Suppressor macrophage treated with lipopolysaccharide for 1 hour (primary cell): ENCODE measurements at regions not wholly inside any gene's neighbourhood (a gene's known extent, or its start where the extent isn't known, plus 50 kb on each side); places are given as distances from the start of the nearest gene placed in this dataset.

Source experiments
- DNase-seq, 3 donors: peaks; one replicate each; pipeline ENCODE4 v3.0.0-alpha.2; 2020 to 2022

DNA sequence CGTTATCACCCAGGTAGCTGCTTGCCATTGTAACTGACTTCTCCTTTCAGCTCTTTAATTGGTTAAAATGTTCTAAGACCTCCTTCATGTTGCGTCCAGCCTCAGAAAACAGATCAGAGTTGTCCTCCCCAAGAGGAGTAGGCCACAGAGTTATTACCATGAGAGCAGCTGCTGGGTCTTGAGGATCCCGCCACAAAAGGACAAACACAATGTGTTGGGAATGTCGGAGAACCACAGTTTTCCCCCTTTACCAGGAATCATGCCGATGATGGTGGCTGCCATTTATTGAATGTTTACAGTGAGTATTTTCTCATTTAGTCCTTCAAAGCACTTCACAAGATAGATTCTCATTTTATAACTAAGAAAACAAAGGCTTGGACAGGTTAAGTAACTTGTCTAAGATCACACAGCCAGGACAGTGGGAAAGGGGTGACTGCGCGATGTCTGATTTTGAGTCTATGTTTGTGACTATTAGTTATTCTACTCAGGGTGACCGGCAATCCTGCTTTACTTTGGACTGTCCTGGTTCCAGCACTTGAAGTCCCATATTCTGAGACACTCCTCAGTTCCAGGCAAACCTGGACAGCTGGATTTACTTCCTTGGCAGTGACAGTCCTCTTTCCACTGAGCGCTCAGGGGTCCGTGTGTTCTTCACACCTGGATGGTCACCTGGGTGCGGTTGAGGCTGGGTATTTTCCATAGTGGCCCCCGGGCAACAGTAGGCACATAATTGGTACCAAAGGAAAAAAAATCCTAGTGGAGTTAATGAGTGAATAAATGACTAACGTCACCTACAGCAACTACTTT, 93.6 kb downstream of the LIPG start:
- no peak for DNase-seq

DNA sequence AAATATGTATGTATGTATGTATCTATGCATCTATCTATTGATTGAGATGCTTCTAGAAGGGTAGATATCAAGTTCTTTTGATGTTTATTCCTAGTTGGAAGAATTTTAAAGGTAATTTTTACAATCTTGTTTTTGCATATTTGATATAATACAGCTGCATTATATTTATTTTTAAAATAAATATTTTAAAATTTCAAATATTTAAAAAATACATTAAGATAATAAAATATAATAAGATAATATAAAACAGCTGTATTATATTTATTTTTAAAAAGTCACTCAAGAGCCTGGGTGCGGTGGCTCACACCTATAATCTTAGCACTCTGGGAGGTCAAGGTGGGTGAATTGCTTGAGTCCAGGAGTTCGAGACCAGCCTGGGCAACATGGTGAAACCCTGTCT, 92.5 kb downstream of the LIPG start:
- DNase-seq, result no peak

DNA sequence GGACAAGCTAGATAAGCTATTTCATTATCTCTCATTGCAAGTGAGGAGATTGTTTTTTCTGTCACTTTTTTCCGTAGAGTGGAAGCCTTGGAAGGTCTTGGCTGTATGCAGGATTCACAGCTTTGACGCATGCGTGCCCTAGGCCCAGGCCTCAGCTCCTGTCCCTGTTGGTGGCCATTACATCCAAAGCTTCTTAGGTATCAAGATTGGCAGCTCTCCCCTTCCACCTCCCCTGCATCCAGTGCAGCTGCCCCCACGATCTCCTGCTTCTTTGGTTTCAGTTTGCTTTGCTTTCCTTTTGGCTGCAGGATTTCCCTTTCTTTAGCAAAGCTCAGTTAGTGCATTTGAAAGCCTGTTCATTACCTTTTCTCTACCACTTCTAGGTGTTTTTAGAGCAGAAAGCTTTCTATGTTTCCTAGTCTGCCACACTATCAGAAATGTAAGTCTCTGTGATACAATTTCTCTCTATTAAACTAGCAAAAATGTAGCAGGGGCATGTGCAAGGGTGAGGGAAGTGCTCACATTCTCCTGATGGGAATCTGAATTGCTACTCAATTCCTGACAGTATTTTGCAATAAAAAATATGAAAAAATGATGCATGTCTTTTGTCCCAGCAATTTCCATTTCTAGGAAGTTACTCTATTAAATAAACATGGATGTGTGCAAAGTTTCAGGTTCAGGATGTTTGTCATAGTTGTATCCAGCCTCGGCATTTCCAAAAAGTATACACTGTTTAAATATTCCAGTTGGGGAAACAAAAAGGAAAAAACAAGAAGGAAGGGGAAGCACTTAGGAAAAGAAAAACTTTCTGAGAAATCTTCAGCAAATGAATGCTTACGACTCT, 91.2 kb downstream of the LIPG start:
- DNase-seq, result no peak

DNA sequence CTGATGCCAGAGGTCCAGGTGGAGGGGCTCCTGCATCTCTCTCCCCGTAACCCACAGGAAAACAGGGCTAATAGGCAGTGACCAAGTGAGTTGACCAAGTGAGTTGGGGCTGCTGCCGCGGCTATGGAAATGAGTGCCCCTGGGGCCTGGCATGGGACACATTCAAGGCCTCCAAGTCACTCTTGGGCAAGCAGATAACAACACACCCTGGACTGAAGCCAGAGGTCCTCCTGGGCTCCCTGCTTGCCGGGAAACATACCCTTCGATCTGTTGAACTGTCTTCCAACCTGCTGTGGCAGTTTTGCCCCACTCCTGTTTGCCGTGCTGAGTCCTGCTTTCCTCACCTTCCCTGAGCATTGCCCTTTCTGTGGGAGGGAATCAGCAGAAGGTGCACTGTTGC, 89.2 kb downstream of the LIPG start:
- DNase-seq, result no peak

DNA sequence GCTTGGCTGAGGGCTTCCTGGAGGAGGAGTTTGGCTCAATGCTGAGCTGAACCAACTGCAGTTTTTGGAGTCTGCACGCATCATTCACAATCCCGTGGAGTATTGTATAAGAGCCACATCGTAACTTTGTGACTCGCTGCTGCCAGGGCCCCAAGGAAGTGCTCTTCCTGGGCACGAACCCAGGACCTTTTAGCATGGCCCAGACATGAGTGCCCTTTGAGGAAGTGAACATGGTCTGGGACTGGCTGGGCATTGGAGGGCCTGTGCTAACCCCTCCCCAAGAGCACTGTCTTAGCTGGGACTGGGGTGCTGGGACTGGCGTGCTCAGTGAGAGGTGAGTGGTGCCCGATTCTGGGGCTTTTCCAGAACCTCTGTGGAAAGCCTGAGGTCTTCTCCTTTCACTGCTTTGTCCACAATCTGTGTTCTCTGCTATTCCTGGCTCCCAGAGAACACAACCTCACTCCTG, 88.6 kb downstream of the LIPG start:
- DNase-seq, result no peak

DNA sequence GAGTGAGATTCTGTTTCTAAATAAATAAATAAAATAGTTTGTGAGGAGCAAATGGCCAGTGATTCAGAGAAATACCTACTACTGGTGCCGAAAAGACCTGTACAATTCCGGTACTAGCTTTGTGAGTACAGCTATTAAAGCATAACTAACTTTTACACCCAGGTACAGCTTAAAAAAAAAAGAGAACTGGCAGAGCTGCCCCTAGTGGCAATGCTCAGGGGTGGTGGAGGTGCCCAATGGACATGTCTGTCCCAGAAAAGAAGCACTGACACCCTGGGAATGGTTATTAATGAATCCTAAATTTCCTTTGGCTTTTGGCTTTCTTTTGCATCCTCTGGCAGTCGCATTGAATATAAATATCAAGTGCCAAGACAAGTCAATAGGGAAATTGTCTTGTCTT, 87.0 kb downstream of the LIPG start:
- no peak for DNase-seq
